ENCODE measurements at regions not wholly inside any gene's neighbourhood (a gene's known extent, or its start where the extent isn't known, plus 50 kb on each side); places are given as distances from the start of the nearest gene placed in this dataset.

- H3K9me3 ChIP-seq (ENCODE audit: low read length): no peaks in the 10 kb centered on the region
- BruUV-seq (replicated peaks): no TSS peak
- H4K20me1 ChIP-seq (ENCODE audit: insufficient read depth, low read length): no peaks in the 10 kb centered on the region
- no peak for TF ChIP-seq JUN (CRISPR knock-in tag; IDR thresholded peaks at IDR 0.05)
- H3K9ac ChIP-seq (ENCODE audit: insufficient read depth, low read depth, low read length): no peak overlapping the region
- ChIA-PET POLR2A (no interaction called here), CTCF (ENCODE audit: low intra/inter-chr PET ratio, low total read pairs) (no interaction called here)
- no peak for FAIRE-seq
- no peaks in the 10 kb centered on the region for H3K4me1 ChIP-seq (ENCODE audit: insufficient read depth, low read length)
- intact Hi-C loops (cut with micrococcal nuclease; ENCODE audit: unreplicated experiment) (no loop called here), in situ Hi-C loops (cut with HindIII; ENCODE audit: extremely low pct_ligation_motif_present, low pct_unique_long_range_greater_than_20kb) (no loop called here)
- H3K4me2 ChIP-seq (ENCODE audit: low read depth, low read length): no peak overlapping the region
- H3K27ac ChIP-seq (ENCODE audit: extremely low read length, insufficient read depth, low read length): no peak overlapping the region
- 11% methylated on average over 2 of the region's 2 CpGs for WGBS (ENCODE audit: low lambda C conversion rate)
- no peaks in the 10 kb centered on the region for H3K27me3 ChIP-seq (ENCODE audit: control insufficient read depth in 1 of 2, insufficient read depth in 2 of 2, low read length in 2 of 2)
- H3K36me3 ChIP-seq (replicated peaks in 1 of 2; ENCODE audit: control insufficient read depth in 1 of 2, insufficient read depth in 2 of 2, low read length in 2 of 2): no peaks in the 10 kb centered on the region
- no peaks in the 10 kb centered on the region for H3K79me2 ChIP-seq (ENCODE audit: insufficient read depth, low read length)
- no peak overlapping the region for H2AFZ ChIP-seq (ENCODE audit: low read length)
- no peak for DNase-seq (ENCODE audit: low spot score)
- no peak for ATAC-seq
- no peak overlapping the region for H3K4me3 ChIP-seq (replicated peaks in 1 of 3; ENCODE audit: insufficient read depth in 1 of 3, low read depth in 2 of 3, low read length in 3 of 3)
Measured at GRCh38 chr7:110291430-110291829, 799.5 kb upstream of the LRRN3 start.

GRCh38 chr7:110296321-110296720 is 794.6 kb upstream of the LRRN3 start:
- no peaks in the 10 kb centered on the region for H3K27me3 ChIP-seq (ENCODE audit: control insufficient read depth in 1 of 2, insufficient read depth in 2 of 2, low read length in 2 of 2)
- FAIRE-seq (no peak), DNase-seq (ENCODE audit: low spot score) (no peak), ATAC-seq (no peak)
- no peak overlapping the region for H3K9ac ChIP-seq (ENCODE audit: insufficient read depth, low read depth, low read length)
- ChIA-PET POLR2A (no interaction called here), CTCF (ENCODE audit: low intra/inter-chr PET ratio, low total read pairs) (no interaction called here)
- H3K27ac ChIP-seq (ENCODE audit: extremely low read length, insufficient read depth, low read length): no peak overlapping the region
- no peak overlapping the region for H3K4me2 ChIP-seq (ENCODE audit: low read depth, low read length)
- H3K9me3 ChIP-seq (ENCODE audit: low read length): no peaks in the 10 kb centered on the region
- no TSS peak for BruUV-seq (replicated peaks)
- H3K79me2 ChIP-seq (ENCODE audit: insufficient read depth, low read length): no peaks in the 10 kb centered on the region
- no peaks in the 10 kb centered on the region for H3K4me1 ChIP-seq (ENCODE audit: insufficient read depth, low read length)
- intact Hi-C loops (cut with micrococcal nuclease; ENCODE audit: unreplicated experiment): no loop called here
- in situ Hi-C loops (cut with HindIII; ENCODE audit: extremely low pct_ligation_motif_present, low pct_unique_long_range_greater_than_20kb): no loop called here
- no peaks in the 10 kb centered on the region for H3K36me3 ChIP-seq (replicated peaks in 1 of 2; ENCODE audit: control insufficient read depth in 1 of 2, insufficient read depth in 2 of 2, low read length in 2 of 2)
- no peak overlapping the region for H2AFZ ChIP-seq (ENCODE audit: low read length)
- H3K4me3 ChIP-seq (replicated peaks in 1 of 3; ENCODE audit: insufficient read depth in 1 of 3, low read depth in 2 of 3, low read length in 3 of 3): no peak overlapping the region
- WGBS (ENCODE audit: low lambda C conversion rate): 0% methylated on average over 1 of the region's 1 CpG
- H4K20me1 ChIP-seq (ENCODE audit: insufficient read depth, low read length): no peaks in the 10 kb centered on the region
- no peak for TF ChIP-seq TSC22D2 (CRISPR knock-in tag; IDR thresholded peaks at IDR 0.05; ENCODE audit: borderline replicate concordance)
- TF ChIP-seq NCOR1 (IDR thresholded peaks at IDR 0.05; ENCODE audit: borderline replicate concordance, low read length): no peak
- no peak for TF ChIP-seq HNF4G (IDR thresholded peaks at IDR 0.05; ENCODE audit: borderline replicate concordance, low read depth, low read length)
- TF ChIP-seq HNF4G (CRISPR knock-in tag; IDR thresholded peaks at IDR 0.05; ENCODE audit: borderline replicate concordance, low read depth): no peak
- TF ChIP-seq FOXK1 (CRISPR knock-in tag; IDR thresholded peaks at IDR 0.05; ENCODE audit: borderline replicate concordance, low read depth): no peak
- no peak for TF ChIP-seq ZNF781 (CRISPR knock-in tag; IDR thresholded peaks at IDR 0.05; ENCODE audit: borderline replicate concordance, not compliant biosample characterization)
- TF ChIP-seq ZNF660 (CRISPR knock-in tag; IDR thresholded peaks at IDR 0.05; ENCODE audit: borderline replicate concordance, low read depth): no peak
- no peak for TF ChIP-seq CC2D1A (CRISPR knock-in tag; IDR thresholded peaks at IDR 0.05)
- no peak for TF ChIP-seq CREB1 (IDR thresholded peaks at IDR 0.05)
- no peak for TF ChIP-seq CREB1 (CRISPR knock-in tag; IDR thresholded peaks at IDR 0.05)
- TF ChIP-seq ZNF569 (CRISPR knock-in tag; IDR thresholded peaks at IDR 0.05; ENCODE audit: borderline replicate concordance): no peak
- no peak for TF ChIP-seq ZNF318 (CRISPR knock-in tag; IDR thresholded peaks at IDR 0.05)
